Liver (tissue), 8 donors: ENCODE measurements at regions not wholly inside any gene's neighbourhood (a gene's known extent, or its start where the extent isn't known, plus 50 kb on each side); places are given as distances from the start of the nearest gene placed in this dataset.

Source experiments
- DNase-seq: peaks from one replicate; pipeline ENCODE4 v3.0.0-alpha.2; 2017; ENCODE audit warnings: low spot score
- H3K27ac ChIP-seq, 2 donors: one replicate each; pipeline ENCODE4 v1.7.0; 2013; ENCODE audit warnings: inconsistent platforms in 2 of 2, low read length in 2 of 2, control low read depth in 1 of 2, low read depth in 1 of 2, mild to moderate bottlenecking in 1 of 2
- H3K27me3 ChIP-seq, 4 donors: one replicate each; pipeline versions ENCODE4 v1.6.1 to v1.7.0; 2013; ENCODE audit warnings: low read length in 3 of 4, inconsistent platforms in 1 of 4, mild to moderate bottlenecking in 1 of 4, moderate library complexity in 1 of 4; ENCODE audit not compliant: control insufficient read depth in 4 of 4, insufficient read depth in 4 of 4
- H3K36me3 ChIP-seq, 4 donors: one replicate each; pipeline versions ENCODE4 v1.6.1 to v1.7.0; 2013; ENCODE audit warnings: low read length in 3 of 4, mild to moderate bottlenecking in 3 of 4, low read depth in 1 of 4, moderate library complexity in 1 of 4; ENCODE audit not compliant: control insufficient read depth in 4 of 4, insufficient read depth in 3 of 4
- H3K4me1 ChIP-seq, 4 donors: one replicate each; pipeline versions ENCODE4 v1.6.1 to v1.7.0; 2013; ENCODE audit warnings: low read length in 3 of 4, mild to moderate bottlenecking in 3 of 4, moderate library complexity in 1 of 4; ENCODE audit not compliant: control insufficient read depth in 4 of 4, insufficient read depth in 4 of 4
- H3K4me3 ChIP-seq, 3 donors: one replicate each; pipeline versions ENCODE4 v1.6.1 to v1.7.0; 2013; ENCODE audit warnings: low read length in 3 of 3, control low read depth in 1 of 3, low read depth in 1 of 3, mild to moderate bottlenecking in 1 of 3
- H3K9ac ChIP-seq, 2 donors: one replicate each; pipeline ENCODE4 v1.7.0; 2013; ENCODE audit warnings: low read length in 2 of 2, mild to moderate bottlenecking in 2 of 2, moderate library complexity in 2 of 2, control low read depth in 1 of 2, low read depth in 1 of 2
- H3K9me3 ChIP-seq, 4 donors: one replicate each; pipeline versions ENCODE4 v1.6.1 to v1.7.0; 2013; ENCODE audit warnings: low read length in 3 of 4; ENCODE audit not compliant: control insufficient read depth in 4 of 4
- CTCF ChIP-seq: fragments of 150-350 bp; IDR thresholded peaks from 2 replicates; pipeline ENCODE4 v1.5.1; 2017; ENCODE audit warnings: improper control_type of control experiment, low read depth, low read length; ENCODE audit not compliant: missing input control
- EGR1 ChIP-seq, 2 donors: IDR thresholded peaks; 2 replicates each; pipeline ENCODE4 v1.6.1; 2016 to 2018; ENCODE audit warnings: antibody characterized with exemption in 2 of 2, low read depth in 2 of 2
- FOXA1 ChIP-seq: IDR thresholded peaks from 2 replicates; pipeline ENCODE4 v1.6.1; 2016; ENCODE audit warnings: antibody characterized with exemption
- FOXA2 ChIP-seq: IDR thresholded peaks from 2 replicates; pipeline ENCODE4 v1.6.1; 2016; ENCODE audit warnings: antibody characterized with exemption
- HNF4G ChIP-seq: IDR thresholded peaks from 2 replicates; pipeline ENCODE4 v1.6.1; 2016; ENCODE audit warnings: antibody characterized with exemption
- JUND ChIP-seq, 2 donors: IDR thresholded peaks; 2 replicates each; pipeline ENCODE4 v1.6.1; 2016; ENCODE audit warnings: antibody characterized with exemption in 2 of 2
- MAX ChIP-seq: IDR thresholded peaks from 2 replicates; pipeline ENCODE4 v1.6.1; 2016; ENCODE audit warnings: antibody characterized with exemption
- NR2F2 ChIP-seq: IDR thresholded peaks from 2 replicates; pipeline ENCODE4 v1.6.1; 2016; ENCODE audit warnings: antibody characterized with exemption
- REST ChIP-seq: IDR thresholded peaks from 2 replicates; pipeline ENCODE4 v1.6.1; 2016; ENCODE audit warnings: antibody characterized with exemption, mild to moderate bottlenecking
- RXRA ChIP-seq, 2 donors: IDR thresholded peaks; 2 replicates each; pipeline ENCODE4 v1.6.1; 2017 to 2018; ENCODE audit warnings: antibody characterized with exemption in 2 of 2, mild to moderate bottlenecking in 1 of 2
- SP1 ChIP-seq: IDR thresholded peaks from 2 replicates; pipeline ENCODE4 v1.6.1; 2018; ENCODE audit warnings: antibody characterized with exemption, mild to moderate bottlenecking
- TAF1 ChIP-seq: conservative IDR thresholded peaks from 2 replicates; pipeline ENCODE4 v1.6.1; 2016; ENCODE audit warnings: antibody characterized with exemption, mild to moderate bottlenecking
- ZBTB33 ChIP-seq: IDR thresholded peaks from 2 replicates; pipeline ENCODE4 v1.6.1; 2016; ENCODE audit warnings: antibody characterized with exemption
- WGBS: extraction: QIAGEN DNeasy Blood & Tissue Kit; methylation state at CpG from one replicate; pipeline ENCODE4 v1.1.7; 2013; 5-methylcytosine and 5-hydroxymethylcytosine counted together
- donor health status: healthy.
- donor health status: healthy.
- donor health status: healthy.
- donor health status: healthy.
- donor health status: healthy.

GRCh38 chr4:64613046-64613445 lies 203.8 kb upstream of the TECRL start:
- Histone ChIP-seq H3K4me1 (no peaks in the 10 kb centered on the region), H3K9me3 (no peaks in the 10 kb centered on the region), H3K36me3 (no peaks in the 10 kb centered on the region), H3K4me3 (no peak overlapping the region), H3K27me3 (no peaks in the 10 kb centered on the region), H3K27ac (no peak overlapping the region), H3K9ac (no peak overlapping the region)
- 58% methylated on average over 2 of the region's 2 CpGs for WGBS
- TF ChIP-seq ZBTB33 = no peak
- no peak for TF ChIP-seq FOXA2
- TF ChIP-seq HNF4G = no peak
- no peak for TF ChIP-seq JUND (IDR thresholded peaks at IDR 0.05)
- no peak for TF ChIP-seq SP1
- no peak for TF ChIP-seq NR2F2
- TF ChIP-seq CTCF = no peak
- DNase-seq = no peak

- Histone ChIP-seq H3K27me3 (no peaks in the 10 kb centered on the region), H3K4me3 (no peak overlapping the region), H3K27ac (no peak overlapping the region), H3K9ac (no peak overlapping the region), H3K36me3 (no peaks in the 10 kb centered on the region), H3K4me1 (no peaks in the 10 kb centered on the region), H3K9me3 (no peaks in the 10 kb centered on the region)
- TF ChIP-seq FOXA2 (no peak), CTCF (no peak), ZBTB33 (no peak)
- WGBS = 51% methylated on average over 1 of the region's 1 CpG
- DNase-seq = no peak
Observed at GRCh38 chr4:64598066-64598465, 188.8 kb upstream of the TECRL start.

GRCh38 chr4:64594723-64595122 lies 185.5 kb upstream of the TECRL start:
- Histone ChIP-seq H3K27ac (no peak overlapping the region), H3K4me3 (no peak overlapping the region), H3K9me3 (no peaks in the 10 kb centered on the region), H3K27me3 (no peaks in the 10 kb centered on the region), H3K4me1 (no peaks in the 10 kb centered on the region), H3K9ac (no peak overlapping the region), H3K36me3 (no peaks in the 10 kb centered on the region)
- DNase-seq = no peak
- no peak for TF ChIP-seq TAF1
- TF ChIP-seq MAX = no peak
- no peak for TF ChIP-seq NR2F2
- TF ChIP-seq RXRA (IDR thresholded peaks at IDR 0.05) = no peak
- no peak for TF ChIP-seq CTCF
- no peak for TF ChIP-seq FOXA2
- no peak for TF ChIP-seq EGR1 (IDR thresholded peaks at IDR 0.05; ENCODE audit: low read depth in 2 of 2)
- no peak for TF ChIP-seq REST
- no peak for TF ChIP-seq FOXA1
